Psoas muscle (tissue), 7 donors: ENCODE measurements at regions not wholly inside any gene's neighbourhood (a gene's known extent, or its start where the extent isn't known, plus 50 kb on each side); places are given as distances from the start of the nearest gene placed in this dataset.

ENCODE experiments used
- ATAC-seq, 4 donors: fragments of 200-7000 bp; cut with Tn5 transposase; one replicate each; pipeline ENCODE4 v1.9.1; 2020; ENCODE audit warnings: moderate library complexity in 3 of 4, mild to moderate bottlenecking in 2 of 4
- DNase-seq, 2 donors: peaks; one replicate each; pipeline ENCODE4 v3.0.0-alpha.2; 2020
- H3K27ac ChIP-seq: fragments of 200-600 bp; one replicate; pipeline ENCODE4 v1.8.0; 2022
- H3K27me3 ChIP-seq, 3 donors: fragments of 200-600 bp in 1 of 3; one replicate each; pipeline versions ENCODE4 v1.6.1 to v1.8.0; 2013 to 2022; ENCODE audit warnings: low read length in 2 of 3, mild to moderate bottlenecking in 2 of 3, moderate library complexity in 1 of 3; ENCODE audit not compliant: insufficient read depth in 3 of 3
- H3K36me3 ChIP-seq, 2 donors: fragments of 200-600 bp in 1 of 2; one replicate each; pipeline versions ENCODE4 v1.6.1 to v1.8.0; 2013 to 2022; ENCODE audit warnings: low read depth in 1 of 2, mild to moderate bottlenecking in 1 of 2, moderate library complexity in 1 of 2; ENCODE audit not compliant: insufficient read depth in 1 of 2
- H3K4me1 ChIP-seq: fragments of 200-600 bp; one replicate; pipeline ENCODE4 v1.8.0; 2022
- H3K4me3 ChIP-seq: fragments of 200-600 bp; one replicate; pipeline ENCODE4 v1.8.0; 2022; ENCODE audit warnings: mild to moderate bottlenecking
- H3K9me3 ChIP-seq: fragments of 200-600 bp; one replicate; pipeline ENCODE4 v1.8.0; 2022
- CTCF ChIP-seq: fragments of 200-600 bp; IDR thresholded peaks from one replicate; pipeline ENCODE4 v1.8.0; 2022; ENCODE audit warnings: antibody characterized with exemption
- WGBS, 3 donors: extraction: QIAGEN DNeasy Blood & Tissue Kit; methylation state at CpG; one replicate each; pipeline versions ENCODE4 v1.1.6 to v1.1.7; 2013; 5-methylcytosine and 5-hydroxymethylcytosine counted together
- intact Hi-C, 2 donors: fragments of 100-400 bp; cut with DNase I; formaldehyde crosslinking; loops; one replicate each; pipeline versions ENCODE4 v1.11.0 to v1.14.2; 2022
- donor health status: healthy with polysubstance abuse.
- donor health status: DM: no; HTN: no; CAD: no; lungs with moderate emphysema.
- donor health status: Bipolar disorder and iron deficiency.
- donor health status: healthy.
- donor health status: DM: yes; HTN: yes; CAD: no.
- donor health status: DM: no; HTN: no; CAD: no.
- donor health status: DM: yes; HTN: yes; CAD: no.

- ATAC-seq (no peak), DNase-seq (no peak)
- intact Hi-C loops, result no loop called here
- Histone ChIP-seq H3K4me1 (no peaks in the 10 kb centered on the region), H3K27ac (no peak overlapping the region), H3K27me3 (peaks cover 0 to 12% (median 6%) of the 10 kb centered on the region in 3 donors), H3K9me3 (no peaks in the 10 kb centered on the region), H3K4me3 (no peak overlapping the region), H3K36me3 (no peaks in the 10 kb centered on the region)
- no peak for TF ChIP-seq CTCF
- 51 to 63% (median 57%) methylated on average over 24 of the region's 24 CpGs for WGBS, 3 donors
Observed at GRCh38 chr1:5661196-5662085, 330.8 kb downstream of the NPHP4 start.

- 36 to 45% (median 38%) methylated on average over 13 of the region's 13 CpGs for WGBS, 3 donors
Observed at GRCh38 chr1:5660141-5660935, 331.9 kb downstream of the NPHP4 start.

GRCh38 chr1:5659606-5660005 is 332.6 kb downstream of the NPHP4 start:
- H3K27ac ChIP-seq, result no peak overlapping the region
- H3K4me3 ChIP-seq, result no peak overlapping the region
- no peaks in the 10 kb centered on the region for H3K36me3 ChIP-seq
- no peak for TF ChIP-seq CTCF
- ATAC-seq (no peak), DNase-seq (no peak)
- 56 to 58% (median 58%) methylated on average over 3 of the region's 3 CpGs for WGBS, 3 donors
- H3K9me3 ChIP-seq, result peaks cover 2% of the 10 kb centered on the region
- no peaks in the 10 kb centered on the region for H3K4me1 ChIP-seq
- peaks cover 0 to 12% (median 3%) of the 10 kb centered on the region in 3 donors for H3K27me3 ChIP-seq
- intact Hi-C loops, result no loop called here

More at GRCh38 chr1:5660141-5660935, 331.9 kb downstream of the NPHP4 start:
- Histone ChIP-seq H3K36me3 (no peaks in the 10 kb centered on the region), H3K27me3 (peaks cover 0 to 12% (median 3%) of the 10 kb centered on the region in 3 donors), H3K9me3 (no peaks in the 10 kb centered on the region), H3K27ac (no peak overlapping the region), H3K4me1 (no peaks in the 10 kb centered on the region), H3K4me3 (no peak overlapping the region)
- ATAC-seq, result no peak
- intact Hi-C loops, result no loop called here
- TF ChIP-seq CTCF, result no peak
- DNase-seq, result no peak

GRCh38 chr1:5658340-5659316 is 333.6 kb downstream of the NPHP4 start:
- Histone ChIP-seq H3K4me3 (no peak overlapping the region), H3K9me3 (peaks cover 3% of the 10 kb centered on the region), H3K27ac (no peak overlapping the region), H3K36me3 (no peaks in the 10 kb centered on the region), H3K27me3 (peaks cover 0 to 12% (median 3%) of the 10 kb centered on the region in 3 donors), H3K4me1 (no peaks in the 10 kb centered on the region)
- intact Hi-C loops, result no loop called here
- no peak for ATAC-seq
- 66 to 74% (median 67%) methylated on average over 15 to 16 of the region's 16 CpGs for WGBS, 3 donors
- DNase-seq, result no peak
- TF ChIP-seq CTCF, result no peak
